H1 (cell line): ENCODE measurements at regions not wholly inside any gene's neighbourhood (a gene's known extent, or its start where the extent isn't known, plus 50 kb on each side); places are given as distances from the start of the nearest gene placed in this dataset.

Experiments used
- CTCF ChIA-PET: fragments of 300-600 bp; sonication (Branson Sonifier 250); formaldehyde crosslinking; loops from one replicate; lab custom pipeline; 2021; ENCODE audit not compliant: partially characterized antibody; lab: Charles Lee
- POLR2A ChIA-PET: fragments of 300-600 bp; sonication (Branson Sonifier 250); formaldehyde crosslinking; loops from one replicate; lab custom pipeline; 2021; ENCODE audit warnings: inconsistent platforms; ENCODE audit not compliant: partially characterized antibody; lab: Charles Lee
- DNase-seq, 2 experiments: peaks; one replicate each; pipeline versions ENCODE4 v3.0.0 to v3.0.0-alpha.2; 2010 to 2022; ENCODE audit warnings: low spot score in 2 of 2, low read depth in 1 of 2, mixed read lengths in 1 of 2
- FAIRE-seq: peaks from 2 replicates; lab custom pipeline; 2011; peaks lifted over from hg19 to GRCh38; lab: Jason Lieb, UNC
- H2AFZ ChIP-seq: 2 replicates; pipeline ENCODE4 v1.8.1; 2012; ENCODE audit warnings: low read length, inconsistent platforms
- H2AK5ac ChIP-seq: 2 replicates; pipeline ENCODE4 v1.6.1; 2013; ENCODE audit warnings: low read depth, low read length
- H2BK120ac ChIP-seq: replicated peaks from 2 replicates; pipeline ENCODE3; 2013; ENCODE audit warnings: low read depth, low read length, inconsistent platforms
- H2BK12ac ChIP-seq: 2 replicates; pipeline ENCODE4 v1.6.1; 2013; ENCODE audit warnings: low read depth, low read length
- H2BK15ac ChIP-seq: 2 replicates; pipeline ENCODE4 v1.6.1; 2013; ENCODE audit warnings: low read length
- H2BK20ac ChIP-seq: 2 replicates; pipeline ENCODE4 v1.6.1; 2013; ENCODE audit warnings: low read length
- H2BK5ac ChIP-seq: 2 replicates; pipeline ENCODE4 v1.6.1; 2013; ENCODE audit warnings: low read depth, low read length
- H3K14ac ChIP-seq: 2 replicates; pipeline ENCODE4 v1.6.1; 2013; ENCODE audit warnings: inconsistent platforms; ENCODE audit not compliant: insufficient read length
- H3K18ac ChIP-seq: 2 replicates; pipeline ENCODE4 v1.6.1; 2013; ENCODE audit warnings: low read length; ENCODE audit errors: extremely low read depth
- H3K23ac ChIP-seq: 2 replicates; pipeline ENCODE4 v1.6.1; 2013; ENCODE audit warnings: inconsistent platforms; ENCODE audit not compliant: insufficient read length
- H3K23me2 ChIP-seq: 2 replicates; pipeline ENCODE4 v1.6.1; 2013; ENCODE audit warnings: low read depth, low read length
- H3K27ac ChIP-seq: 2 replicates; pipeline ENCODE4 v1.6.1; 2011; ENCODE audit warnings: low read depth, low read length, inconsistent platforms
- H3K27me3 ChIP-seq, 4 experiments: replicated peaks in 1 of 4; 1 replicate in 1 of 4; 2 replicates in 3 of 4; pipeline versions ENCODE4 v1.6.1 to v1.8.1; 2011 to 2013; ENCODE audit warnings: low read length in 3 of 4, mild to moderate bottlenecking in 3 of 4, inconsistent platforms in 2 of 4, mixed read lengths in 2 of 4, moderate library complexity in 1 of 4; ENCODE audit not compliant: control insufficient read depth in 3 of 4, insufficient read depth in 3 of 4; ENCODE audit errors: extremely low read depth in 1 of 4
- H3K36me3 ChIP-seq, 4 experiments: 2 replicates each; pipeline versions ENCODE4 v1.6.1 to v1.8.1; 2011 to 2013; ENCODE audit warnings: mild to moderate bottlenecking in 4 of 4, low read length in 3 of 4, moderate library complexity in 2 of 4, control low read depth in 1 of 4, inconsistent platforms in 1 of 4; ENCODE audit not compliant: insufficient read depth in 4 of 4, control insufficient read depth in 2 of 4
- H3K4ac ChIP-seq: replicated peaks from 2 replicates; pipeline ENCODE3; 2013; ENCODE audit warnings: low read length, low read depth, mixed read lengths, inconsistent platforms; ENCODE audit not compliant: insufficient read length
- H3K4me1 ChIP-seq, 4 experiments: replicated peaks in 1 of 4; 1 replicate in 1 of 4; 2 replicates in 3 of 4; pipeline versions ENCODE4 v1.6.1 to v1.8.1; 2011 to 2013; ENCODE audit warnings: low read length in 3 of 4, inconsistent platforms in 2 of 4, mixed read lengths in 1 of 4; ENCODE audit not compliant: insufficient read depth in 4 of 4, control insufficient read depth in 3 of 4
- H3K4me2 ChIP-seq, 2 experiments: 2 replicates each; pipeline versions ENCODE4 v1.6.1 to v1.8.1; 2011 to 2013; ENCODE audit warnings: low read depth in 2 of 2, low read length in 2 of 2, control low read depth in 1 of 2, inconsistent platforms in 1 of 2, mild to moderate bottlenecking in 1 of 2; ENCODE audit not compliant: insufficient read depth in 1 of 2
- H3K4me3 ChIP-seq, 4 experiments: fragments of 200-600, 300-600 bp in 1 of 4; sonication (generic), shearing (Covaris generic), sonication (Bioruptor Twin) in 1 of 4; 2 replicates each; pipeline versions ENCODE4 v1.5.1 to v1.8.1; 2011 to 2016; ENCODE audit warnings: low read length in 4 of 4, low read depth in 3 of 4, control low read depth in 2 of 4, inconsistent platforms in 2 of 4, mild to moderate bottlenecking in 2 of 4, mixed read lengths in 1 of 4, moderate library complexity in 1 of 4; ENCODE audit not compliant: insufficient read depth in 2 of 4; ENCODE audit errors: extremely low read depth in 1 of 4
- H3K56ac ChIP-seq: replicated peaks from 2 replicates; pipeline ENCODE3; 2013; ENCODE audit warnings: low read depth, mild to moderate bottlenecking, mixed read lengths, low read length, inconsistent platforms; ENCODE audit not compliant: insufficient read length
- H3K79me1 ChIP-seq: 2 replicates; pipeline ENCODE4 v1.6.1; 2013; ENCODE audit warnings: low read depth, low read length, control low read depth
- H3K79me2 ChIP-seq, 2 experiments: 2 replicates each; pipeline versions ENCODE4 v1.6.1 to v1.8.1; 2012 to 2013; ENCODE audit warnings: low read length in 2 of 2, mild to moderate bottlenecking in 2 of 2, inconsistent platforms in 1 of 2; ENCODE audit not compliant: insufficient read depth in 2 of 2, control insufficient read depth in 1 of 2
- H3K9ac ChIP-seq, 4 experiments: replicated peaks in 1 of 4; 1 replicate in 1 of 4; 2 replicates in 3 of 4; pipeline versions ENCODE4 v1.6.1 to v1.8.1; 2011 to 2013; ENCODE audit warnings: low read depth in 3 of 4, low read length in 3 of 4, control low read depth in 2 of 4, mild to moderate bottlenecking in 2 of 4, moderate library complexity in 2 of 4, inconsistent platforms in 1 of 4; ENCODE audit errors: extremely low read depth in 1 of 4
- H3K9me3 ChIP-seq, 2 experiments: 2 replicates each; pipeline versions ENCODE4 v1.6.1 to v1.8.1; 2012 to 2013; ENCODE audit warnings: mild to moderate bottlenecking in 2 of 2, moderate library complexity in 2 of 2, control low read depth in 1 of 2, inconsistent platforms in 1 of 2, low read depth in 1 of 2, low read length in 1 of 2, mixed read lengths in 1 of 2; ENCODE audit not compliant: insufficient read depth in 2 of 2
- H4K20me1 ChIP-seq, 2 experiments: replicated peaks in 1 of 2; 2 replicates each; pipeline versions ENCODE3 to v1.8.1; 2011 to 2013; ENCODE audit warnings: inconsistent platforms in 2 of 2, low read length in 2 of 2, mild to moderate bottlenecking in 1 of 2; ENCODE audit not compliant: insufficient read depth in 2 of 2, control insufficient read depth in 1 of 2
- H4K5ac ChIP-seq: 2 replicates; pipeline ENCODE4 v1.6.1; 2013; ENCODE audit warnings: low read length, low read depth, mixed read lengths, inconsistent platforms; ENCODE audit not compliant: insufficient read length
- H4K8ac ChIP-seq: 2 replicates; pipeline ENCODE4 v1.8.0; 2013; ENCODE audit warnings: mild to moderate bottlenecking, moderate library complexity, low read length, inconsistent platforms; ENCODE audit not compliant: insufficient read depth; ENCODE audit errors: extremely low read depth
- H4K91ac ChIP-seq: replicated peaks from 2 replicates; pipeline ENCODE3; 2013; ENCODE audit warnings: low read length, mixed read lengths, inconsistent platforms; ENCODE audit not compliant: insufficient read length
- BRCA1 ChIP-seq: IDR thresholded peaks from 2 replicates; pipeline ENCODE4 v1.6.1; 2012; ENCODE audit warnings: low read depth, low read length, improper control_type of control experiment
- CBX8 ChIP-seq: fragments of 300-800, 300-1000 bp; sonication (generic); IDR thresholded peaks from 2 replicates; pipeline ENCODE4 v1.7.1; 2016; ENCODE audit warnings: low read depth, low read length, borderline replicate concordance
- CHD2 ChIP-seq: IDR thresholded peaks from 2 replicates; pipeline ENCODE4 v1.6.1; 2012; ENCODE audit warnings: low read length, improper control_type of control experiment
- FOSL1 ChIP-seq: IDR thresholded peaks from 2 replicates; pipeline ENCODE4 v1.6.1; 2011; ENCODE audit warnings: mild to moderate bottlenecking, low read depth, low read length, moderate library complexity; ENCODE audit not compliant: insufficient read depth
- JUND ChIP-seq: IDR thresholded peaks from 2 replicates; pipeline ENCODE4 v1.6.1; 2011; ENCODE audit warnings: mild to moderate bottlenecking, improper control_type of control experiment, low read length
- NANOG ChIP-seq: IDR thresholded peaks from 2 replicates; pipeline ENCODE4 v1.6.1; 2011; ENCODE audit warnings: low read length, low read depth, mild to moderate bottlenecking, inconsistent platforms; ENCODE audit not compliant: insufficient read depth, poor library complexity, severe bottlenecking
- RBBP5 ChIP-seq: IDR thresholded peaks from 2 replicates; pipeline ENCODE4 v1.7.1; 2012; ENCODE audit warnings: low read depth, mild to moderate bottlenecking, inconsistent platforms, low read length, moderate library complexity, borderline replicate concordance
- SP4 ChIP-seq: IDR thresholded peaks from 2 replicates; pipeline ENCODE4 v1.6.1; 2012; ENCODE audit warnings: low read length, inconsistent platforms
- WGBS, 2 experiments: shearing (Covaris generic) in 1 of 2; methylation state at CpG; one replicate each; pipeline versions ENCODE4 v1.1.6 to v1.1.7; 2013 to 2015; ENCODE audit warnings: low lambda C conversion rate in 2 of 2, mixed read lengths in 2 of 2, inconsistent platforms in 1 of 2, low coverage in 1 of 2, missing lambda C conversion rate in 1 of 2; ENCODE audit not compliant: insufficient replicate concordance in 2 of 2, insufficient coverage in 1 of 2, insufficient read length in 1 of 2; ENCODE audit errors: extremely low coverage in 1 of 2, missing lambda C conversion rate in 1 of 2; 5-methylcytosine and 5-hydroxymethylcytosine counted together
- TF ChIP-seq, protein P1 (sequence below), 3 experiments: IDR thresholded peaks; 1 replicate in 2 of 3; 2 replicates in 1 of 3; pipeline versions ENCODE4 v1.5.1 to v1.6.1; 2011; ENCODE audit warnings: low read length in 3 of 3, mild to moderate bottlenecking in 3 of 3, inconsistent platforms in 2 of 3, low read depth in 1 of 3, moderate library complexity in 1 of 3; ENCODE audit not compliant: insufficient read depth in 1 of 3; ENCODE audit errors: control extremely low read depth in 1 of 3
- TF ChIP-seq, protein P2 (sequence below): IDR thresholded peaks from 2 replicates; pipeline ENCODE4 v1.6.1; 2011; ENCODE audit warnings: low read length, improper control_type of control experiment

DNA sequence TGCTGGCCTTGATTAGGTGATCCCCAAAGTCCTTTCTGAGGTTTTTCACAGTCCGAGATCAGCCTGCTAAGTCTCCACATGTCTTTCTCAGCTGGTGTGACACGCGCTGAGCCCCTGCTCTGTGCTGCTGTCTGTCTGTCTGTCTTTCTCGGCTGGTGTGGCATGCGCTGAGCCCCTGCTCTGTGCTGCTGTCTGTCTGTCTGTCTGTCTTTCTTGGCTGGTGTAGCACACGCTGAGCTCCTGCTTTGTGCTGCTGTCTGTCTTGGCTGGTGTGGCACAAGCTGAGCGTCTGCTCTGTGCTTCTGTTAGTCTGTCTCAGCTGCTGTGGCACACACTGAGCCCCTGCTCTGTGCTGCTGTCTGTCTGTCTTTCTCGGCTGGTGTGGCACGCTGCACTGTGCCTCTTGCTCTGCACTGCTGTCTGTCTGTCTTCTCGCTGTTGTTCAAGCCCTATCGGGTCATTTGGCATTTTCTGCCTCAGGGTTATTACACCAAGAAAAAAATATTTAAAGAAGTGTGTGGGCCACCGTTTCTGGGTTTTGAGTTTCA lies 217.3 kb upstream of the SHH start:
- H4K20me1 ChIP-seq = no peaks in the 10 kb centered on the region
- H3K79me1 ChIP-seq = no peaks in the 10 kb centered on the region
- no peak overlapping the region for H2BK120ac ChIP-seq
- ChIA-PET CTCF (interaction anchor here (0.6 kb wide), 1 partner anchor 537 kb away, joined by 3 read pairs; no protein-coding TSS in a partner anchor), POLR2A (no interaction called here)
- H3K27me3 ChIP-seq = no peaks in the 10 kb centered on the region
- H3K18ac ChIP-seq = no peak overlapping the region; the same call in 1 of the 2 replicates
- no peak overlapping the region for H2AFZ ChIP-seq
- H2BK12ac ChIP-seq = no peak overlapping the region
- no peak overlapping the region for H3K56ac ChIP-seq
- no peak overlapping the region for H3K4ac ChIP-seq
- no peak overlapping the region; the same call in 1 of the 2 replicates for H2BK5ac ChIP-seq
- no peak overlapping the region for H3K27ac ChIP-seq
- H3K14ac ChIP-seq = no peak overlapping the region
- no peaks in the 10 kb centered on the region for H3K79me2 ChIP-seq
- H3K9me3 ChIP-seq = no peaks in the 10 kb centered on the region
- H3K4me3 ChIP-seq = no peak overlapping the region
- H2BK20ac ChIP-seq = no peak overlapping the region
- H3K23ac ChIP-seq = no peak overlapping the region
- no peak overlapping the region for H2AK5ac ChIP-seq
- no peak overlapping the region for H2BK15ac ChIP-seq
- no peaks in the 10 kb centered on the region for H3K36me3 ChIP-seq
- H4K91ac ChIP-seq = no peak overlapping the region
- peaks cover 2% of the 10 kb centered on the region; the same call in 1 of the 2 replicates for H3K23me2 ChIP-seq
- no peaks in the 10 kb centered on the region for H3K4me1 ChIP-seq
- WGBS, 2 experiments = 90% methylated on average over 12 of the region's 12 CpGs; no CpG with 5 or more reads in 1 of the 2 experiments
- no peak overlapping the region for H3K9ac ChIP-seq
- no peak for FAIRE-seq
- H4K5ac ChIP-seq = no peak overlapping the region
- DNase-seq = peak in 1 of 2 experiments; percentile 14
- H3K4me2 ChIP-seq = no peak overlapping the region
- no peak overlapping the region for H4K8ac ChIP-seq
- TF ChIP-seq, protein P1, sequence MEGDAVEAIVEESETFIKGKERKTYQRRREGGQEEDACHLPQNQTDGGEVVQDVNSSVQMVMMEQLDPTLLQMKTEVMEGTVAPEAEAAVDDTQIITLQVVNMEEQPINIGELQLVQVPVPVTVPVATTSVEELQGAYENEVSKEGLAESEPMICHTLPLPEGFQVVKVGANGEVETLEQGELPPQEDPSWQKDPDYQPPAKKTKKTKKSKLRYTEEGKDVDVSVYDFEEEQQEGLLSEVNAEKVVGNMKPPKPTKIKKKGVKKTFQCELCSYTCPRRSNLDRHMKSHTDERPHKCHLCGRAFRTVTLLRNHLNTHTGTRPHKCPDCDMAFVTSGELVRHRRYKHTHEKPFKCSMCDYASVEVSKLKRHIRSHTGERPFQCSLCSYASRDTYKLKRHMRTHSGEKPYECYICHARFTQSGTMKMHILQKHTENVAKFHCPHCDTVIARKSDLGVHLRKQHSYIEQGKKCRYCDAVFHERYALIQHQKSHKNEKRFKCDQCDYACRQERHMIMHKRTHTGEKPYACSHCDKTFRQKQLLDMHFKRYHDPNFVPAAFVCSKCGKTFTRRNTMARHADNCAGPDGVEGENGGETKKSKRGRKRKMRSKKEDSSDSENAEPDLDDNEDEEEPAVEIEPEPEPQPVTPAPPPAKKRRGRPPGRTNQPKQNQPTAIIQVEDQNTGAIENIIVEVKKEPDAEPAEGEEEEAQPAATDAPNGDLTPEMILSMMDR (IDR thresholded peaks at IDR 0.05; ENCODE audit: control extremely low read depth in 1 of 3, insufficient read depth in 1 of 3, low read depth in 1 of 3, low read length in 3 of 3) = no peak
- TF ChIP-seq RBBP5 (no peak), SP4 (no peak), JUND (no peak), CBX8 (no peak), CHD2 (no peak), NANOG (no peak), BRCA1 (no peak), FOSL1 (no peak)
- TF ChIP-seq, protein P2, sequence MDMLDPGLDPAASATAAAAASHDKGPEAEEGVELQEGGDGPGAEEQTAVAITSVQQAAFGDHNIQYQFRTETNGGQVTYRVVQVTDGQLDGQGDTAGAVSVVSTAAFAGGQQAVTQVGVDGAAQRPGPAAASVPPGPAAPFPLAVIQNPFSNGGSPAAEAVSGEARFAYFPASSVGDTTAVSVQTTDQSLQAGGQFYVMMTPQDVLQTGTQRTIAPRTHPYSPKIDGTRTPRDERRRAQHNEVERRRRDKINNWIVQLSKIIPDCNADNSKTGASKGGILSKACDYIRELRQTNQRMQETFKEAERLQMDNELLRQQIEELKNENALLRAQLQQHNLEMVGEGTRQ = no peak
